ENCODE measurements at regions not wholly inside any gene's neighbourhood (a gene's known extent, or its start where the extent isn't known, plus 50 kb on each side); places are given as distances from the start of the nearest gene placed in this dataset.
A peak's percentile ranks its signal among the peaks of the same experiment; 100 is the strongest.

- Histone ChIP-seq H3K79me2 (replicated peaks; ENCODE audit: insufficient read depth) (no peaks in the 10 kb centered on the region), H3K4me1 (ENCODE audit: insufficient read depth) (0 out of 2 replicates have a peak, but pooled peaks cover 8% of the 10 kb centered on the region), H3K9me2 (ENCODE audit: insufficient read depth) (no peaks in the 10 kb centered on the region), H3K4me3 (no peak overlapping the region), H3K27ac (ENCODE audit: low read depth) (no peak overlapping the region), H3K27me3 (ENCODE audit: insufficient read depth) (no peaks in the 10 kb centered on the region), H3K4me2 (no peak overlapping the region), H4K20me1 (replicated peaks; ENCODE audit: insufficient read depth) (no peaks in the 10 kb centered on the region), H3F3A (replicated peaks; ENCODE audit: low read depth) (no peaks in the 10 kb centered on the region), H2AFZ (no peak overlapping the region), H3K36me3 (ENCODE audit: insufficient read depth) (no peaks in the 10 kb centered on the region)
- ATAC-seq (peak; percentile 43), DNase-seq (ENCODE audit: low spot score) (peak; percentile 17)
- Mint-ChIP-seq H3K4me1 (peaks cover 11% of the 10 kb centered on the region; the same call in 2 of the 3 replicates), H3K4me3 (no peak overlapping the region), H3K27me3 (ENCODE audit: insufficient read depth, low read depth, poor library complexity) (peaks cover 3% of the 10 kb centered on the region), H3K9me3 (no peaks in the 10 kb centered on the region), H3K36me3 (ENCODE audit: low read depth) (no peaks in the 10 kb centered on the region), H3K27ac (no peak overlapping the region)
- TF ChIP-seq JUNB (IDR thresholded peaks at IDR 0.05; ENCODE audit: unreplicated experiment) (no peak), EZH2phosphoT487 (IDR thresholded peaks at IDR 0.05; ENCODE audit: unreplicated experiment) (no peak), EZH2 (IDR thresholded peaks at IDR 0.05; ENCODE audit: low read depth, unreplicated experiment) (no peak), ZNF462 (CRISPR knock-in tag; IDR thresholded peaks at IDR 0.05) (no peak), ZNF114 (CRISPR knock-in tag; IDR thresholded peaks at IDR 0.05) (peak; percentile 28; the same call in 1 of the 2 replicates), REST (IDR thresholded peaks at IDR 0.05; ENCODE audit: unreplicated experiment) (no peak)
Observed at GRCh38 chr2:104164721-104165252, 689.1 kb upstream of the POU3F3 start.
